DND-41 (cell line): ENCODE measurements at regions not wholly inside any gene's neighbourhood (a gene's known extent, or its start where the extent isn't known, plus 50 kb on each side); places are given as distances from the start of the nearest gene placed in this dataset.

ENCODE experiments used
- CTCF ChIP-seq: IDR thresholded peaks from 2 replicates; pipeline ENCODE4 v1.5.1; 2012; ENCODE audit warnings: borderline replicate concordance, low read length, moderate library complexity, mild to moderate bottlenecking; ENCODE audit not compliant: poor library complexity, severe bottlenecking; ENCODE audit errors: extremely low read depth
- EZH2 ChIP-seq: IDR thresholded peaks from 3 replicates; pipeline ENCODE4 v1.6.1; 2012; ENCODE audit warnings: borderline replicate concordance, low read depth, mild to moderate bottlenecking, moderate library complexity, low read length, inconsistent platforms; ENCODE audit not compliant: severe bottlenecking

DNA sequence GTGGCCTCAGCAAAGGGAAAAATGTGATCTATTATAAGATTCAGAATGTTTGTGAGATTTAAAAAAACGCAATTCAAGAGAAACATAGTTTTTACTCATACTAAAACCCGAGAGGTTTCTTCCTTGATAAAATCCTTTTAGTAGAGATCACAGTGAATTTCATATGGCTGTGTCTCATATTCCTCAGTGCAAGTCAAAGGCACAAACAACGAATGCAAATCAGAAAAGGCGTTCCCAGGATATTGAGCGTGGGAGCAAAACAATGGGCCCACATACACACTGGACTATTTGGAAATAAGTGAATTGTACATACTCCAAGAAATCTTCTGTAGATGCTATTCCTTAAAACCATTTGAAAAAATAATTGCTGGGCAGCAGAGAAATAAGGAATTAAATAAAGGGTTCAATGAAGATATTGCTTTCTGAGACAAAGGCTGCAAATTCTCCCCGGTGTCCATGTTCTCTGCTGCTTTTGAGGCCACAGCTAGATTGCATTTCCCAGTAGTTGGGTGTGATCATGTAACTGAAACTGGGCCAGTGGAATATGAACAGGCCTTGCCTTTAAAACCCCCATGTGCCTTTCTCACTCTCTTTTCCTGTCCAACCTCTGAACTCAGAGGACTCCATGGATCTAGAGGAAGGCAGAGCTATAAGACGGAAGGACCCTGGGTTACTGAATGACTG lies 144.6 kb upstream of the TBL1XR1 start:
- no peak for TF ChIP-seq CTCF
- no peak for TF ChIP-seq EZH2
